ENCODE measurements at regions not wholly inside any gene's neighbourhood (a gene's known extent, or its start where the extent isn't known, plus 50 kb on each side); places are given as distances from the start of the nearest gene placed in this dataset.

GRCh38 chr20:40481337-40481736, 207.7 kb downstream of the MAFB start:
- DNase-seq (ENCODE audit: low spot score), result no peak
- H3K27me3 Mint-ChIP-seq (ENCODE audit: low read depth), result peaks cover under 1% of the 10 kb centered on the region; the same call in 1 of the 2 replicates
- ChIA-PET CTCF (interaction anchor here (1.0 to 1.9 kb wide), 2 partner anchors 10 to 208 kb away, joined by 4 to 6 read pairs; no protein-coding TSS in a partner anchor), POLR2A (interaction anchor here (0.6 kb wide), 1 partner anchor 114 kb away, joined by 3 read pairs; no protein-coding TSS in a partner anchor)
- no peaks in the 10 kb centered on the region for H3K4me1 Mint-ChIP-seq
- H3K36me3 Mint-ChIP-seq, result peaks cover 2% of the 10 kb centered on the region; the same call in 1 of the 2 replicates
- H3K27ac Mint-ChIP-seq, result no peak overlapping the region
- no peak for ATAC-seq
- no peak overlapping the region for H3K4me3 Mint-ChIP-seq
- peaks cover 2% of the 10 kb centered on the region; the same call in 1 of the 2 replicates for H3K9me3 Mint-ChIP-seq
- TF ChIP-seq, protein P1, sequence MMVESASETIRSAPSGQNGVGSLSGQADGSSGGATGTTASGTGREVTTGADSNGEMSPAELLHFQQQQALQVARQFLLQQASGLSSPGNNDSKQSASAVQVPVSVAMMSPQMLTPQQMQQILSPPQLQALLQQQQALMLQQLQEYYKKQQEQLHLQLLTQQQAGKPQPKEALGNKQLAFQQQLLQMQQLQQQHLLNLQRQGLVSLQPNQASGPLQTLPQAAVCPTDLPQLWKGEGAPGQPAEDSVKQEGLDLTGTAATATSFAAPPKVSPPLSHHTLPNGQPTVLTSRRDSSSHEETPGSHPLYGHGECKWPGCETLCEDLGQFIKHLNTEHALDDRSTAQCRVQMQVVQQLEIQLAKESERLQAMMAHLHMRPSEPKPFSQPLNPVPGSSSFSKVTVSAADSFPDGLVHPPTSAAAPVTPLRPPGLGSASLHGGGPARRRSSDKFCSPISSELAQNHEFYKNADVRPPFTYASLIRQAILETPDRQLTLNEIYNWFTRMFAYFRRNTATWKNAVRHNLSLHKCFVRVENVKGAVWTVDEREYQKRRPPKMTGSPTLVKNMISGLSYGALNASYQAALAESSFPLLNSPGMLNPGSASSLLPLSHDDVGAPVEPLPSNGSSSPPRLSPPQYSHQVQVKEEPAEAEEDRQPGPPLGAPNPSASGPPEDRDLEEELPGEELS (CRISPR knock-in tag; IDR thresholded peaks at IDR 0.05), result no peak
- TF ChIP-seq ZMAT4 (CRISPR knock-in tag; IDR thresholded peaks at IDR 0.05) (no peak), CREB1 (CRISPR knock-in tag; IDR thresholded peaks at IDR 0.05) (no peak), MLX (CRISPR knock-in tag; IDR thresholded peaks at IDR 0.05) (no peak)

GRCh38 chr20:40477805-40478204, 211.2 kb downstream of the MAFB start:
- POLR2A ChIA-PET, result no interaction called here
- no peak overlapping the region for H3K27ac Mint-ChIP-seq
- TF ChIP-seq TEAD1 (CRISPR knock-in tag; IDR thresholded peaks at IDR 0.05) (no peak), ZBTB21 (CRISPR knock-in tag; IDR thresholded peaks at IDR 0.05; ENCODE audit: borderline replicate concordance) (no peak), HMGA2 (CRISPR knock-in tag; IDR thresholded peaks at IDR 0.05) (no peak), GTF2I (CRISPR knock-in tag; conservative IDR thresholded peaks at IDR 0.05) (no peak), NR1H2 (CRISPR knock-in tag; IDR thresholded peaks at IDR 0.05) (no peak), NR3C1 (CRISPR knock-in tag; conservative IDR thresholded peaks at IDR 0.05; ENCODE audit: low read depth) (no peak), ATF1 (CRISPR knock-in tag; IDR thresholded peaks at IDR 0.05) (no peak), KAT7 (CRISPR knock-in tag; IDR thresholded peaks at IDR 0.05; ENCODE audit: borderline replicate concordance) (no peak)
- TF ChIP-seq, protein P2, sequence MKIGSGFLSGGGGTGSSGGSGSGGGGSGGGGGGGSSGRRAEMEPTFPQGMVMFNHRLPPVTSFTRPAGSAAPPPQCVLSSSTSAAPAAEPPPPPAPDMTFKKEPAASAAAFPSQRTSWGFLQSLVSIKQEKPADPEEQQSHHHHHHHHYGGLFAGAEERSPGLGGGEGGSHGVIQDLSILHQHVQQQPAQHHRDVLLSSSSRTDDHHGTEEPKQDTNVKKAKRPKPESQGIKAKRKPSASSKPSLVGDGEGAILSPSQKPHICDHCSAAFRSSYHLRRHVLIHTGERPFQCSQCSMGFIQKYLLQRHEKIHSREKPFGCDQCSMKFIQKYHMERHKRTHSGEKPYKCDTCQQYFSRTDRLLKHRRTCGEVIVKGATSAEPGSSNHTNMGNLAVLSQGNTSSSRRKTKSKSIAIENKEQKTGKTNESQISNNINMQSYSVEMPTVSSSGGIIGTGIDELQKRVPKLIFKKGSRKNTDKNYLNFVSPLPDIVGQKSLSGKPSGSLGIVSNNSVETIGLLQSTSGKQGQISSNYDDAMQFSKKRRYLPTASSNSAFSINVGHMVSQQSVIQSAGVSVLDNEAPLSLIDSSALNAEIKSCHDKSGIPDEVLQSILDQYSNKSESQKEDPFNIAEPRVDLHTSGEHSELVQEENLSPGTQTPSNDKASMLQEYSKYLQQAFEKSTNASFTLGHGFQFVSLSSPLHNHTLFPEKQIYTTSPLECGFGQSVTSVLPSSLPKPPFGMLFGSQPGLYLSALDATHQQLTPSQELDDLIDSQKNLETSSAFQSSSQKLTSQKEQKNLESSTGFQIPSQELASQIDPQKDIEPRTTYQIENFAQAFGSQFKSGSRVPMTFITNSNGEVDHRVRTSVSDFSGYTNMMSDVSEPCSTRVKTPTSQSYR (CRISPR knock-in tag; IDR thresholded peaks at IDR 0.05), result no peak
- TF ChIP-seq, protein P3, sequence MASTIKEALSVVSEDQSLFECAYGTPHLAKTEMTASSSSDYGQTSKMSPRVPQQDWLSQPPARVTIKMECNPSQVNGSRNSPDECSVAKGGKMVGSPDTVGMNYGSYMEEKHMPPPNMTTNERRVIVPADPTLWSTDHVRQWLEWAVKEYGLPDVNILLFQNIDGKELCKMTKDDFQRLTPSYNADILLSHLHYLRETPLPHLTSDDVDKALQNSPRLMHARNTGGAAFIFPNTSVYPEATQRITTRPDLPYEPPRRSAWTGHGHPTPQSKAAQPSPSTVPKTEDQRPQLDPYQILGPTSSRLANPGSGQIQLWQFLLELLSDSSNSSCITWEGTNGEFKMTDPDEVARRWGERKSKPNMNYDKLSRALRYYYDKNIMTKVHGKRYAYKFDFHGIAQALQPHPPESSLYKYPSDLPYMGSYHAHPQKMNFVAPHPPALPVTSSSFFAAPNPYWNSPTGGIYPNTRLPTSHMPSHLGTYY (CRISPR knock-in tag; IDR thresholded peaks at IDR 0.05), result no peak
- ATAC-seq (no peak), DNase-seq (ENCODE audit: low spot score) (no peak)
- no peaks in the 10 kb centered on the region for H3K36me3 Mint-ChIP-seq
- peaks cover 4% of the 10 kb centered on the region; the same call in 1 of the 2 replicates for H3K27me3 Mint-ChIP-seq (ENCODE audit: low read depth)
- H3K4me3 Mint-ChIP-seq, result no peak overlapping the region
- CTCF ChIA-PET, result no interaction called here
- H3K4me1 Mint-ChIP-seq, result no peaks in the 10 kb centered on the region
- H3K9me3 Mint-ChIP-seq, result no peaks in the 10 kb centered on the region

DNA sequence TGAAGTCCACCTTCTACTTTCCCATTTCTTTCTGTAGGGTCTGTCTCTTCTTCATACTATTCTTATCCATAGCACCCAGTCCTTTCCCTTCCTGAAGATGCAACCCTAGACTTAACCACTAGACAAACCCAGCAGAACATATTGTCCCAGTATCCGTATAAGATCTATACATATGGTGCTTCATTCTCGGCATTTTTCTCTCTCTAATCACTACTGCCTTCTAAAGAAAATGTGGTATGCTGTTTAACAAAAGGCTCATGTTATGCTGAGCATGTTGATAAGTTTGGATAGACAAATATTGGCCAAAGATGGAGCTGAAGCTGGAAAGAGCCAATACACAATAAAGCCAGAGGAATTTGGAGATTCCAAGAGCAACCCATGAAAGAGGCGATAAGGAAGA, 212.6 kb downstream of the MAFB start:
- ChIA-PET POLR2A (no interaction called here), CTCF (no interaction called here)
- no peak overlapping the region for H3K4me3 Mint-ChIP-seq
- H3K4me1 Mint-ChIP-seq, result no peaks in the 10 kb centered on the region; the same call in 1 of the 2 replicates
- DNase-seq (ENCODE audit: low spot score), result no peak
- no peak for ATAC-seq
- H3K27ac Mint-ChIP-seq, result no peak overlapping the region
- H3K36me3 Mint-ChIP-seq, result no peaks in the 10 kb centered on the region
- H3K27me3 Mint-ChIP-seq (ENCODE audit: low read depth), result peaks cover 4% of the 10 kb centered on the region; the same call in 1 of the 2 replicates
- H3K9me3 Mint-ChIP-seq, result no peaks in the 10 kb centered on the region
- TF ChIP-seq, protein P4, sequence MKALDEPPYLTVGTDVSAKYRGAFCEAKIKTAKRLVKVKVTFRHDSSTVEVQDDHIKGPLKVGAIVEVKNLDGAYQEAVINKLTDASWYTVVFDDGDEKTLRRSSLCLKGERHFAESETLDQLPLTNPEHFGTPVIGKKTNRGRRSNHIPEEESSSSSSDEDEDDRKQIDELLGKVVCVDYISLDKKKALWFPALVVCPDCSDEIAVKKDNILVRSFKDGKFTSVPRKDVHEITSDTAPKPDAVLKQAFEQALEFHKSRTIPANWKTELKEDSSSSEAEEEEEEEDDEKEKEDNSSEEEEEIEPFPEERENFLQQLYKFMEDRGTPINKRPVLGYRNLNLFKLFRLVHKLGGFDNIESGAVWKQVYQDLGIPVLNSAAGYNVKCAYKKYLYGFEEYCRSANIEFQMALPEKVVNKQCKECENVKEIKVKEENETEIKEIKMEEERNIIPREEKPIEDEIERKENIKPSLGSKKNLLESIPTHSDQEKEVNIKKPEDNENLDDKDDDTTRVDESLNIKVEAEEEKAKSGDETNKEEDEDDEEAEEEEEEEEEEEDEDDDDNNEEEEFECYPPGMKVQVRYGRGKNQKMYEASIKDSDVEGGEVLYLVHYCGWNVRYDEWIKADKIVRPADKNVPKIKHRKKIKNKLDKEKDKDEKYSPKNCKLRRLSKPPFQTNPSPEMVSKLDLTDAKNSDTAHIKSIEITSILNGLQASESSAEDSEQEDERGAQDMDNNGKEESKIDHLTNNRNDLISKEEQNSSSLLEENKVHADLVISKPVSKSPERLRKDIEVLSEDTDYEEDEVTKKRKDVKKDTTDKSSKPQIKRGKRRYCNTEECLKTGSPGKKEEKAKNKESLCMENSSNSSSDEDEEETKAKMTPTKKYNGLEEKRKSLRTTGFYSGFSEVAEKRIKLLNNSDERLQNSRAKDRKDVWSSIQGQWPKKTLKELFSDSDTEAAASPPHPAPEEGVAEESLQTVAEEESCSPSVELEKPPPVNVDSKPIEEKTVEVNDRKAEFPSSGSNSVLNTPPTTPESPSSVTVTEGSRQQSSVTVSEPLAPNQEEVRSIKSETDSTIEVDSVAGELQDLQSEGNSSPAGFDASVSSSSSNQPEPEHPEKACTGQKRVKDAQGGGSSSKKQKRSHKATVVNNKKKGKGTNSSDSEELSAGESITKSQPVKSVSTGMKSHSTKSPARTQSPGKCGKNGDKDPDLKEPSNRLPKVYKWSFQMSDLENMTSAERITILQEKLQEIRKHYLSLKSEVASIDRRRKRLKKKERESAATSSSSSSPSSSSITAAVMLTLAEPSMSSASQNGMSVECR (CRISPR knock-in tag; IDR thresholded peaks at IDR 0.05; ENCODE audit: borderline replicate concordance), result no peak
- no peak for TF ChIP-seq MXD4 (CRISPR knock-in tag; IDR thresholded peaks at IDR 0.05; ENCODE audit: borderline replicate concordance)
- TF ChIP-seq, protein P5, sequence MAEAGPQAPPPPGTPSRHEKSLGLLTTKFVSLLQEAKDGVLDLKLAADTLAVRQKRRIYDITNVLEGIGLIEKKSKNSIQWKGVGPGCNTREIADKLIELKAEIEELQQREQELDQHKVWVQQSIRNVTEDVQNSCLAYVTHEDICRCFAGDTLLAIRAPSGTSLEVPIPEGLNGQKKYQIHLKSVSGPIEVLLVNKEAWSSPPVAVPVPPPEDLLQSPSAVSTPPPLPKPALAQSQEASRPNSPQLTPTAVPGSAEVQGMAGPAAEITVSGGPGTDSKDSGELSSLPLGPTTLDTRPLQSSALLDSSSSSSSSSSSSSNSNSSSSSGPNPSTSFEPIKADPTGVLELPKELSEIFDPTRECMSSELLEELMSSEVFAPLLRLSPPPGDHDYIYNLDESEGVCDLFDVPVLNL (CRISPR knock-in tag; IDR thresholded peaks at IDR 0.05; ENCODE audit: borderline replicate concordance, low read depth), result no peak

Measured in WTC11 (cell line).